HG03139 (cell line): ENCODE measurements at regions not wholly inside any gene's neighbourhood (a gene's known extent, or its start where the extent isn't known, plus 50 kb on each side); places are given as distances from the start of the nearest gene placed in this dataset.

Experiments used
- ATAC-seq: cut with Tn5 transposase; IDR thresholded peaks from one replicate; pipeline ENCODE4 v1.9.1; 2021; ENCODE audit not compliant: unreplicated experiment

DNA sequence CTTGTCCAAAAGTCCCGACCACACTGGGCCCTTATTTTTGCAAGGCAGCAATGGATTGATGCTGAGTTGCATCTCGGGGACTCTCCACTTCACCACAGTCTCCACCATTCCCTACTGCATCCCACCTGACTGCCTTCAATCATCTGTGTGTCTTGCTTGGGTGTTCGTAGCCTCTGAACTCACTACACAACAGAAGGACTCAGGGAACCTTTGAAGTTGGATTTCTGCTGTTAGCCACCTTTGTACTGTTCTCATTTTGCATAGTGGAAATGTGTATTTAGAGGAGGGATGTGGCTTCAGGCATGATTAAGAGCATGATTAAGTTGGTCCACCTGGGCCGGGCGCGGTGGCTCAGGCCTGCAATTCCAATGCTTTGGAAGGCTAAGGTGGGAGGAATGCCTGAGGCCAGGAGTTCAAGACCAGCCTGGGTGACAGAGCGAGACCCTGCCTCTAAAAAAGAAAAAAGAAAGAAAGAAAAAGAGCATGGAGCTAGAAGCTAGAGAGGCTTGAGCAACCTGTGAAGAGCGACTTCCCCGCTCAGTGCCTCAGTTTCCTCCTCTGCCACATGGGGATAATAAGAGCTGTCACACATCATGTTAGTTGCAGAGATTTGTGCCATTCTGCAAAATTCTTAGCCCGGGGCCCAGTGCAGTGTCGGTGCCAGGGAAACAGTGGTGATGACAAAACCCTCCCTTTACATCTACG is 121.3 kb upstream of the PTPN1 start:
- ATAC-seq: no peak

GRCh38 chr20:50389438-50389807 is 120.8 kb upstream of the PTPN1 start:
- ATAC-seq: no peak

DNA sequence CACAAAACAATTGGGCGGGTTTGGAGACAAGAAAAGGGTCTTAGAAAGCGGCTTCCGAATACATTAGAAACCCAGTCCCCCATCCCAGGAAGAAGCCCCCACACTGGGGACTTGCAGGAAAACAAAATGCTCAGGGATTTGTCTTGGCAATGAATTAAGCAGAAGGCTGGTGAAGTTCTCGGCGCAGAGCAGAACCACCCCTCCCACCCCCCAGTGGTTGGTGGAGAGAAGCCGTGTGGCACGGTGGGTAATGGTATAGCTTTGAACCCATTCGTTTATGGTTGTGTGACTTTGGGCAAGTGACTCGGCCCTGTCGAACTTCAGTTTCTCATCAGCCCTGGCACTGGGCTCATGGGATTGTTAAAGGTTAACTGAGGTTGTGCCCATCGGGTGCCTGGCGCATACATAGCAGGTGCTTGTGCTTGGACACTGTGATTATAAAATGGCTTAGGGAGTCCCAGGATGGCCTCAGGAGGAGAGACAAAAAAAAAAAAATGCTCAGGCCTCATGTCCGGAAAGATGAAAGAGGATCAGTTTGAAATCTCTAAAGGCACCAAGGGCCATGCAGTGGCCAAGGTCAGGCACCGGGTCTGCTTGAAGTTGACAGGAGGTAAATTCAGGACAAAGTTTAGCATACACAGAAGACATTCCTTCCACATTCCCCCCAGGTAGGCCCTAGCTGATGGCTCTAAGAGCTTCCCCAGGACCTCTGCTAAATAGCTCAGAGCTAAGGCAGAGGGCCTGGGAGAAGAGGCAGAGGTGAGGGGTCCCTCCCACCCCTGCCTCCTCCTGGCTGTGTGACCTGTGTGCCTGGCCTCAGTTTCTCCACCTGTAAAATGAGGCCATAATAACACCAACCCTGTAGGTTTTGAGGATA is 120.1 kb upstream of the PTPN1 start:
- no peak for ATAC-seq

- ATAC-seq: no peak
These were observed 119.3 kb upstream of the PTPN1 start for GRCh38 chr20:50390685-50391443.

GRCh38 chr20:50391444-50392137 is 118.6 kb upstream of the PTPN1 start:
- ATAC-seq: no peak

DNA sequence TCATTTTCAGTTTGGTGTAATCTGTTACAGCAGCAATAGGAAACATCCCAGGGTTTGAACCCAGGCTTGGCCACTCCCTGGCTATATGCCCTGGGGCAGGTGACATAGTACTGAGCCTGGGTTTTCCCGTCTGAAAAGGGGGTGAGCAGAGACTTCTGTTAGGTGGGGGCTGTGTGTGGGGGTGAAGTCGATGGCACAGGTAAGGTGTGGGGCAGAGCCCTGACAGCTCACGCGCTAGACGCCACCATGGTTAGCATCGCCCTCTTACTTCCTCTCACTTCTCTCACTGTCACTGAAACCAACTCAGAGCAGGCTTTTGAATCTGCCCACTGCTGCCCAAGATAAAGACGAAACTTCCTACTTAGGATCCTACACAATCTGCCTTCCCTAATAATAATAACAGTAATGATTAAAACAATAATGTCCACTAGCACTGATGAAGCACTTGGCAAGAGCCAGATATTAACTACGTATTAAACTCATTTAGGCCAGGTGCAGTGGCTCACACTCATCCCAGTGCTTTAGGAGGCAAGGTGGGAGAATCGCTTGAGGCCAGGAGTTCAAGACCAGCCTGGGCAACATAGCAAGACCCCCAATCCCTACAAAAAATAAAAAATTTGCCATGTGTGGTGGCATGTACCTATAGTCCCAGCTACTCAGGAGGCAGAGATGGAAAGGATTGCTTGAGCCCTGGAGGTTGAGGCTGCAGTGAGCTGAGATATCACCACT is 117.9 kb upstream of the PTPN1 start:
- no peak for ATAC-seq

DNA sequence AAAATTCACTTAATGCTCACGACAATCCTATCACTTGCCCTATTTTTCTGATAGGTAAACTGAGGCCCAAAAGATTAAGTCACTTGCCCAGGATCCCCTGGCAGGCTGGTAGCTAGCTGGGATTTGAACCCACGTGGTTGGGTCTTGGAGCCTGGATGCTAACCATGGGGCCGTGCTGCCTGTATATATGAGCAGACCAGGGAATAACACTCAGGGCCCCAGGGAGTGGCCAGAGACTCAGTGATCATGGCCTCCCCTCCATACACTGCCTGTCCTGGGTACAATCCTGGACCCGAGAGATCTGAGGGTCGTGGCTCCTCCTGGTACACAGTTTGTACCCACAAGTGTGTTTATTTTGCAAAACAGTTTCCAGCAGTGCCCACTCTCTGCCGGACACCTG is 116.9 kb upstream of the PTPN1 start:
- ATAC-seq: no peak

DNA sequence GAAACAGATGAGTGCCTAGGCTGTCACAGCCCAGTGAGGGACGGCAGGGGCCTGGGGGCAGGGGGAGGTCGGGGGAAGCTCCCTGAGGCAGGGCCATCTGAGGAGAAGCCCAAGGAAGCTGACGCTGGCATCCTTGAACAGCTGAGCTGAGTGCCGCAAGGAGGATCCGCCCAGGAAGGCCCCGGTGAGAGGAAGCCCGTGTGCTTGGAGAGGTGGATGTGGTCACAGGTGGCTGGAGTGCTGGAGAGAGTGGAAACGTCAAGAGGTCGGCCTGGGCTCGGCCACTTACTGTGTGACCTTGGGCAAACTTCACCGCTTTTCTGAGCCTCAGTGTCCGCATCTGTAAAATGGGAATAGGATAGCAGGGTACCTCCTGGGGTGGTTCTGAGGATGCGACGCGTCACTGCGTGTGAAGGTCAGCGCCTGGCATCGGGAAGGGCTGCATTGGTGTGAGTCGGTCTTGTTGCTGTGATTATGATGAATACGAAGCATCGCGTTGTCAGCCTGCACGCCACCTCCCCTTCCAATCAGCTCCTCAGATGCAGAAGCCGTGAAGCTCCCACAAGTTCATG is 116.1 kb upstream of the PTPN1 start:
- ATAC-seq: no peak

DNA sequence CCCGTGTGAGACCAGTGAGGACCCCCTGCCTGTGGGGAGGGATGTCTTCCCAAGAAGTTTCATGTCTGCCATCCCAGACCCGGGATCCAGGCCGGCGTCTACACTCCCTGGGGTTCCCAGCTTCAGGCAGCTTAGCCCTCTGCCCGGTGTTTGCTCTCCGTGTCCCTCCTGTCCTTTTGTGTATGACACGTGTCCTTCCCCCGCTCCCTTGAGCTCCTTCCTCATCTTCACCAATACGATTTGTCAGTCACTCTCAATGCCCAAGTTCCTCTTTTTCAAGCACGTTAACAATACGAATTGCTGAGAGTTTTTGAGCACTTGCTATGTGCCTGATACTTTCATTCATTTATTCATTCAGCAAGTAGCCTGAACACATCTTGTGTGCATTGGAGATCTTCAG is 115.6 kb upstream of the PTPN1 start:
- ATAC-seq: no peak

DNA sequence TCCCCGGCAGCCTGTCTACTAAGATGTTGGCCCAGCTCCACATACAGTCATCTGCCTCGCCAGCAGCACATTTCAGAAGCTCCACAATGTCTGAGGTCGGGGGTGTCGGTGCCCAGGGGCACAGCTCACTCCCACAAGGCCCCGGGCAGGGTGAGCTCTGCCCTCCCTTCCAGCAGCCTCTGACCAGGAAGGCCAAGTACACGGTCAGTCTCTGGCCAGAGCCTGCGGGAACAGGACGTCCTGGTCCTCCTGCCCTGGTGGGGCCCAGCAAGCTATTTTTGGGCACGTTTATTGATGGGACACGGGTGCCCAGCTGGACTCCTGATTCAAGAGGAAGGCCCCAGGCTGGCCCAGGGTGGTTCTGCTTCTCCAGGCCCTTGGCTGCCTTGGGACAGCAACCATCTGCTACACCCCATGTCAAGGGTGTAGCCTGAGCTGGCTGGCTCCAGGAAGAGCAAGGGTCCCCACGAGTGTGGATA is 114.9 kb upstream of the PTPN1 start:
- ATAC-seq: no peak

DNA sequence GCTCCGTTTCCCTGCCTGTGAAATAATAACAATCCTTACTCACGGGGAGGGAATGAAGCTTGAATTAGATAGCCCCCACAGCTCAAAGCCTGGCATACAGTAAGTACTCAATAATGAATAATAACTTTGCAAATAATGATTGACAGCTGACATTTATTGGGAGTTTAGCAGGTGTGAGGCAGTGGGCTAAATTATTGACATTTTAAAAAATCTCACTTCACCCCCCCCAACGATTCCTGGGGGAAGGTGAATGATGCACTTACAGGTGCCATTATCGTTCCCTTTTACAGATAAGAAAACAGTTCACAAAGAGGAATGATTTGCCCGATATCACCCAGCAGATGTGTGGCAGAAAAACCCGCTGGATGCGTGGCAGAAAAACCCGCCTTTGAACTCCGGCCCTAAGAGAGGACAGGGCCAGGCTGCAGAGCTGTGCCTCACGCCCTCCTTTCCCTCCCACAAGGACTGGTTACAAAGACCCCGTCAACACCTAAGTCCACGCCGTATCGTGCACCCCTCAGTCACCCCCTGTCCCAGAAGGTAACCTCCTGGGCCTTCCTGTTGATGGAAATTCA is 114.2 kb upstream of the PTPN1 start:
- ATAC-seq: no peak

DNA sequence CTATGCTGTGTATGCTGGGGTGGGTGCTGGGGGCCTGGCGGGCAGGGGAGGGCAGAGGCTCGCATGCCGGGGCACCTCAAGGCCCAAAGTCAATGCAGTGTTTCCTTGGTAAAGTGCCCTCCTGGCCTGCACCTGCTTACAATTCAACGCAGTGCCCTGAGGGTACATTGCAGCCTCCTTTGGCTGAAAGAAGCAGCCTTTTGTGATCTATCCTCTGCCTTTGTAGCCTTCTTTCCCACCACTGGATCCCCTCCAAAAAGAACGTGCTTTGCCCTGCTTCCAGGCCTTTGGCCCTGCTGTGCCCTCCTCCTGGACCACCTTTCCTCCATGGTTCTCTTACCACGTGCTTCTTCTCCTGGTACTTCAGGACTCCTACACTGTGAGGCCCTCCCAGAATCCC is 113.6 kb upstream of the PTPN1 start:
- no peak for ATAC-seq

GRCh38 chr20:50397058-50397457 is 113.1 kb upstream of the PTPN1 start:
- ATAC-seq: no peak

GRCh38 chr20:50398064-50398463 is 112.1 kb upstream of the PTPN1 start:
- ATAC-seq: no peak

GRCh38 chr20:50398471-50398820 is 111.7 kb upstream of the PTPN1 start:
- ATAC-seq: no peak

- ATAC-seq: no peak
These were observed 111.2 kb upstream of the PTPN1 start for GRCh38 chr20:50398821-50399554.

GRCh38 chr20:50399555-50399916 is 110.6 kb upstream of the PTPN1 start:
- ATAC-seq: no peak

DNA sequence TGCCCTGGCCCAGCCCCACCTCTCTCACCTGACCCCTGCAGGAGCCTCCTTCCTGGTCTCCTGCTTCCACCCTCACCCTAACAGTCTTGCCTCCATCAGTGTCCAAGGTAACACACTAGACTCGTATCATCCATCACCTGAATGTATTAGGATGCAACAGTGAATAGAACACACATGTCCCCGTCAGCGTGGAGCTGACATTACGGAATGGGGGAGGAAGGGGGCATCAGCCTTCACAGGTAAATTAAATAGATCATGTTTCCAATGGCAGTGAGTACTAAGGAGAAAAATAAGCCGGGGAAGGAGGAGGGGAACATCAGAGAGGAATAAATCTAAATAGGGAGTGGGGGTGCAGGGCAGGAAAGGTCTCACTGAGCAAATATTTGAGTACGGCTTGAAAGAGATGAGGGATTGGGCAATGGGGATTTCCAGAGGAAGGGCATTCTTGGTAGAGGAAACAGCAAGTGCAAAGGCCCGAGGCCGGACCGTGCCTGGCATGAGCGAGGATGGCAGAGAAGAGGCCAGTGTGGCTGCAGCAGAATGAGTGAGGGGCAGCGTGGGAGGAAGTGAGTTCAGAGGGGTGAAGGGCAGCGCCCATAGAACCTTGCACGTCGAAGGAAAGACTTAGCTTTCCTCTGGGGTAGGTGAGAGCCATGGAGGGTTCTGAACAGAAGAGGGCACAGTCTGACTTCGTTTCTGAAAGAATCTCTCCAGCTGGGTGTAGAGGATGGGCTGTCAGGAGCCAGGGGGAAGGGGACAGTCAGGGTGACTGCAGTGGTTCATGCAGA is 110.1 kb upstream of the PTPN1 start:
- no peak for ATAC-seq
